Uterus (tissue), 2 donors: ENCODE measurements at regions not wholly inside any gene's neighbourhood (a gene's known extent, or its start where the extent isn't known, plus 50 kb on each side); places are given as distances from the start of the nearest gene placed in this dataset.

ENCODE experiments used
- POLR2A ChIP-seq, 2 donors: fragments of 450-650 bp; IDR thresholded peaks; one replicate each; pipeline ENCODE4 v1.6.1; 2016; ENCODE audit warnings: antibody characterized with exemption in 2 of 2, mild to moderate bottlenecking in 1 of 2, moderate library complexity in 1 of 2
- TF ChIP-seq, protein P1 (sequence below), 4 experiments: fragments of 200-600 bp in 2 of 4; fragments of 450-650 bp in 2 of 4; sonication (generic) in 2 of 4; IDR thresholded peaks; one replicate each; pipeline ENCODE4 v1.5.1; 2016 to 2019; ENCODE audit warnings: antibody characterized with exemption in 4 of 4, mild to moderate bottlenecking in 2 of 4, moderate library complexity in 1 of 4

GRCh38 chr12:61397668-61398067 lies 862.5 kb upstream of the USP15 start:
- TF ChIP-seq, protein P1, sequence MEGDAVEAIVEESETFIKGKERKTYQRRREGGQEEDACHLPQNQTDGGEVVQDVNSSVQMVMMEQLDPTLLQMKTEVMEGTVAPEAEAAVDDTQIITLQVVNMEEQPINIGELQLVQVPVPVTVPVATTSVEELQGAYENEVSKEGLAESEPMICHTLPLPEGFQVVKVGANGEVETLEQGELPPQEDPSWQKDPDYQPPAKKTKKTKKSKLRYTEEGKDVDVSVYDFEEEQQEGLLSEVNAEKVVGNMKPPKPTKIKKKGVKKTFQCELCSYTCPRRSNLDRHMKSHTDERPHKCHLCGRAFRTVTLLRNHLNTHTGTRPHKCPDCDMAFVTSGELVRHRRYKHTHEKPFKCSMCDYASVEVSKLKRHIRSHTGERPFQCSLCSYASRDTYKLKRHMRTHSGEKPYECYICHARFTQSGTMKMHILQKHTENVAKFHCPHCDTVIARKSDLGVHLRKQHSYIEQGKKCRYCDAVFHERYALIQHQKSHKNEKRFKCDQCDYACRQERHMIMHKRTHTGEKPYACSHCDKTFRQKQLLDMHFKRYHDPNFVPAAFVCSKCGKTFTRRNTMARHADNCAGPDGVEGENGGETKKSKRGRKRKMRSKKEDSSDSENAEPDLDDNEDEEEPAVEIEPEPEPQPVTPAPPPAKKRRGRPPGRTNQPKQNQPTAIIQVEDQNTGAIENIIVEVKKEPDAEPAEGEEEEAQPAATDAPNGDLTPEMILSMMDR (IDR thresholded peaks at IDR 0.05), result no peak
- TF ChIP-seq POLR2A (IDR thresholded peaks at IDR 0.05), result no peak
